T-helper 2 cell (primary cell): ENCODE measurements at regions not wholly inside any gene's neighbourhood (a gene's known extent, or its start where the extent isn't known, plus 50 kb on each side); places are given as distances from the start of the nearest gene placed in this dataset.

Source experiments
- DNase-seq, 5 experiments: peaks; one replicate each; pipeline versions ENCODE4 v3.0.0 to v3.0.0-alpha.2; 2012 to 2022

GRCh38 chr10:21169271-21169670 lies 272.2 kb upstream of the NEBL start:
- DNase-seq = no peak

GRCh38 chr10:21167288-21168010 lies 270.3 kb upstream of the NEBL start:
- DNase-seq = no peak

DNA sequence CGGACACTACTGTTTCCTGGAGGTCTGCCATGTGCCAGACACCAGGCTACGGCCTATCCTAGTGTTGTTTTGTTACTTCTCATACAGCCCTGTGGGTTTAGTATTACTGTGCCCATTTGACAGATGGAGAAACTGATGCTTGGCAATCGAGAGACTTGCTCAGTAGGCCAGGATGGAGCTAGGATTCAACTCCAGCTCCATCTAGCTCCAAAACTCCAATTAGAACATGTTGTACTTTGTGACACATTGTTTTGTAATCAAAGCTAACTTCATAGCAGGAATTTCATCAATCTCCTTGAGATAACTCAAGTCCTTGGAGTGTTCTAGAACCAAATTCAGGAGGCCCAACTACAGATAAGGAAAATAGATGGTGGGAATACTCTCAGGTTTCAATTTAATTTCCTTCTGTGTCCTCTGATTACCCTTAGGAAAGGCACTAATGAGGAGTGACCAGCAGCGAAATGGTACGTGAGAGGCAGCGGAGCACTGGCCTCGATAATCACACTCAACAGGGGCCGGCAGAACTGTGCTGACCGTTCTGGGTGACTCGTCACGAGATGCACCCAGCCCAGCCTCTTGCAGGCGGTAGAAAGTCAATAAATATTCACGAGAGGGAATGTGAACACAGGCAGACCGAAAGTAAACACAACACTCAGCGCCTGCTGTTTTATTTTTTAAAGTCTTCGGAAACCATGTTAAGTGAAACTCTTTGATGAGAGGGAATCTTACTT lies 269.6 kb upstream of the NEBL start:
- no peak for DNase-seq

GRCh38 chr10:21165489-21165888 lies 268.4 kb upstream of the NEBL start:
- DNase-seq = no peak

DNA sequence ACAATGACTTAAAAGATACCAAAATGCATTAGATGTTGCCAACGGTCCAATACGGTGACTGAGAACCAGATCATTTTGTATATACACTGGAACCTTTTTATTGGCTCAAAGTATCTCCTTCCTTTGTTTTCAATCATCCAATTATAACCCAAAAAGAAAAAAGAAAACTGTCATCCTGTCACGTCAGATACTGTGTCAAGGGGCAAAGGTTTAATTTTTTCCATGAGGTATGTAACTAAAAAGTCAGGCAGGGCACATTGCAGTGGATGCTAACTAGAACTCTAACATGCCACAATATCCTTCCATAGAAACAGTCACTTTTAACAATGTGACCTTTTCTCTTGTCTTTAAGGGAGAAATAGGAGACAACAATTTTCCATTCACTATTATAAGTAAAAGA lies 267.6 kb upstream of the NEBL start:
- no peak for DNase-seq

GRCh38 chr10:21162948-21163347 lies 265.8 kb upstream of the NEBL start:
- DNase-seq = no peak

DNA sequence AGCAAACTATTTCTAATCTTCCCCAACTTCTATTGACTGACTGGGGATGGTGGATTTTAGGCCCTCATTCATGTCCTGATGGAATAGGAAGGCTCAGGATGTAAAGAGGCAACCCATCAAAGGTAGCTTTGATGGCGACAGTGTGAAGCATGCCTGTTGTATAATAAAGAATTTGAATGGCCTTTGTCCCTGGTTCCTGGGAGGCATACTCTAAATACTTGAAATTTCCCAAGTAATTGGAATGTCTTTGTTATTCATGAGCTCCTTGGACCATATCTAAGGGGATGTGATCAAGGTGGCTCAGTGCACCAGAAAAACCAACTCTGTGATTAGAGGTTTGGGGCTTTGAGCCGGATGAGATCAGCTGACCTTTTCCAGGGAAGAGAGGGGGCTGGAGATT lies 264.5 kb upstream of the NEBL start:
- no peak for DNase-seq

GRCh38 chr10:21161090-21161625 lies 264.0 kb upstream of the NEBL start:
- no peak for DNase-seq

GRCh38 chr10:21160116-21160515 lies 263.0 kb upstream of the NEBL start:
- no peak for DNase-seq

GRCh38 chr10:21159669-21160068 lies 262.6 kb upstream of the NEBL start:
- no peak for DNase-seq

GRCh38 chr10:21158301-21158700 lies 261.2 kb upstream of the NEBL start:
- no peak for DNase-seq

DNA sequence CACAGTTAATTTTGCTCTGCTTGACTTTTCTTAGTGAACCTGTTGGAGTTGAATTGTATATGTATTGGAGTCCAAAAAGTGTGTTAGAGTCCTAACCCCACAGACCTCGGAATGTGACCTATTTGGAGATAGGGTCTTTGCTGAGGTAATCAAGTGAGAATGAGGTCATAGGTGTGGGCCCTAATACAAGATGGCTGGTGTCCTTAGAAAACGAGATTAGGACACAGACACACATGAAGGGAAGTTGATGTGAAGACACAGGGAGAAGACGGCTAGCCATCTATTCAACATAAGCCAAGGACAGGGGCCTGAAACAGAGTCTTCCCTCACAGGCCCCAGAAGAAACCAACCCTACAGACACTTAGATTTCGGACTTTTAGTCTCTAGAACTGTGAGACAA lies 260.6 kb upstream of the NEBL start:
- DNase-seq = no peak

DNA sequence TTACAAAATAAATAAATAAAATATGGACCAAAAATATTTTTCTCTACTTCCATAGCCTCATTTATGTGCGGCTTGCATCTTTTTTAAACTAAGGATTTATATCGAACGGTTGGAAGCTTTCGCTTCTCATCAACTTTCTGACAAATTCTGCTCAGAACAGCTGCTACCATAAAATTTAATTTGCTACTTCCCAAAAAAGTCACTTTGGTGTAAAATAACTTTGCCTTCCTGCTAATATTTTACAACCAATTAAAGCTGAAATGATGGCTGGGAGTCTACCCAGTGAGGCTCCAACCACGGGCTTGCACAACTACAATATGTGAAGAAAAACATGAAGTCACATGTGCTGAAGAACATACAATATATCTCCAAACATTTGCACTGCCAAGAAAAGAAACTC lies 253.1 kb upstream of the NEBL start:
- no peak for DNase-seq

- no peak for DNase-seq
Observed at GRCh38 chr10:21146436-21146789, 249.3 kb upstream of the NEBL start.

DNA sequence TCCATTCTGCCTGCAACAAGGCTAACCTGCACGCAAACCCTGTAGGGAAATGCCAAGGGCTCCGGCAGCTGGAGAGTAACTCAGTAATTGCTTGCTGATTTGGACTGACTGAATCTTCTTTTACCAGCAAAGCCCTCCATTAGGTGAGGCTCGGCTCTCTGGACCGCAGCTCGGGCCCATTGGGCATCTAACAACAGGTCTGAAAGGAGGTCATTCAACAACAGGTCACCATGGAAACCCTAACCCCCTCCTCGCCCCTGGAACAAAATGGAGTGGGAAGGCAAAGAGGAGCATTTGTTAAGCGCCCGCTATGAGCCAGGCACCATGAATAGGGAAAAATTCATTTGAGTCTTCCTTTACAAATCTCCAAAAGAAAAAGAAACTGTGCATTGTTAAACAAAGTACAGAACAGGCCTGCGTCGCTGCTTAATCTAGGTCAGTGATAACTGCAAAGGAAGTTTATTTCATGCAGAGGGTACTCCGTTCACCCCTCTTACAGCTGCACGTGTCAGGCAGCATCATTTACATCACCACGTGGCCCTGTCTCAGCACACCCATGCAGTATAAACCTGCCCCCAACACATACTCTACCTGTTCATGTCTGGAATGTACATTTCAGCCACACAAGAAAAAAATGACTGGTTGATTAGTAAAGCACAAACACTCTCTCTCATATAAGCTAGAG lies 248.8 kb upstream of the NEBL start:
- no peak for DNase-seq

DNA sequence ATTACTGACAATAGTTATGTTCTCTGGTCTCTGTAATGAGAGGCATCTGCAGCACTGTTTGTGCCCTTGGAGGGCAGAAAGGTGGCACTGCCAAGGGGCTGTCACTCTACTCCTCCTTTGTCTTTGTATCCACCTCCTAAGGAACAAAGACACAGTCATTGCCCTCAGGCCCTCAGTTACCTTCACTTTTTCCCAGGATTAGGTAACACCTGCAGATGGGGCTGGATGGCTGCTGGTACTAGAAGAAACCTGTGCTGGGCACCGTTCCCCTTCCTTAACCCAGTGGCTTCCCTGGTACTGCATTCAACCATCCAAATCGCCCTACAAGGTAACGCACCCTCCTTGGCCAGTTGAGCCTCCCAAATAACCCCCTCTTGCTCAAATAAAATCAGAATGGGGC lies 246.9 kb upstream of the NEBL start:
- DNase-seq = no peak

DNA sequence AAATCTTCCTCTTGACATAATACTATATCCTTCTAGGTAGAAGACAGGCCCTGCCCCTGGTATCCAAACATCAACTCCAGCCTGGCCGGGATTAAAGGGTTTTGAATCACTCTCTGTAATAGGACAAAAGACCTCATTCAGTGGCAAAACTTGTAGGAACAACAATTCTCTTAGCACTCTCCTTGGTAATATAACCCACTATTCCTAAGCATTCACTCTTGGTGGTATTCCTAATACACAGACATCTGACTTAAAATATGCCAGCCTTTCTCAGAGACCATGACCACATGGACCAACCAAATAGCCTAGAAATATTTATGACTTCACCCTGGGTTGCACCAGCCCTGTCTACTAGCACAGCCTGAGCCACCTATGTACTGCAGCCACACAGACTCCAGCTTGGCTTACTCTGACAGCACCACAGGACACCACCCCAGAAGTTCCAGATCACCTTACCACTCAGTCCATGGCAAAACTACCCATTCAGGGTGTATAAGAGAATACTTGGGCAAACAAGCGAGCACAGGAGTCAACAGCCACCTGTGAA lies 244.9 kb upstream of the NEBL start:
- DNase-seq = no peak

GRCh38 chr10:21138769-21139340 lies 241.7 kb upstream of the NEBL start:
- DNase-seq = no peak

DNA sequence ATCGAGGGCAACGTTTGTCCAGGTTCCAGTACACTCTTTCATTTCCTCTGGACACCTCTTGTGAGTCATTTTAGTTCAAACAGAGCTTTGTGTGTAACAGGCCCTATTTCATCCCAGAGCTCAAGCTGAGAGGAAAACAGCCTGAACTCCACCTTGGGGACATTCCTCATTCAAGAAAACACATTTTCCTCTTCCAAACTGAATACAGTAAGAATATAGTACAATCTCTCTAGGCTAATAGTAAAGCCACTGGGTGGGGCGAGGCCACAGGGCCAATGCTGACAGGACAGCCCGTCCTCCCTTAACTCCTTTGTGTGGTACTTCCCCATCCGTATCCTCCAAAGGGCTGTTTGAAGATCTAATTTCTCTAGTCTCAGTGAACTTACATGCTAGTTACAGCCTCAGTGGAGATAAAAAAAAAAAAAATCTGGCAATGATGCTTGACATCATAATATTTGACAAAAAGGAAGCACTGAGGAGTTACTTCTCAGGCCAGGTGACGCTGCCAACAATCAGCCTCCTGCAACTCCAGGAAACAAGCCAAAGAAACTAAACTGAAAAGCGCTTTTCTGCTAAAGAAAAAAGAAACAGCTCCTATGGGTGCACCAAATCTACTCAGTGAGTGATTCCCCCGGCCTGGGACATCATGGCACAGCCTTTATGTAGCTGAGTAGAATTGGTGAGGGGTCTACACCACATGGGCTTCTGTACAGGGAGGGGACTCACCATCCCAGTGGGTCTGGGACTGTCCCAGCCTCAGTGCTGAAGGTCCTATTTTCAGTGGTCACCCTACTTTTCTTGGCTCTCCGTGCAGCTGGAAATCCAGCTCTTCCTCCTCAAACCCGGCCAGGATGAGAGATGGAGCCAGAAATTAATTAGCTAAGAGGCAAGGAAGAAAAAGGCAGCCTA lies 238.2 kb upstream of the NEBL start:
- no peak for DNase-seq

- no peak for DNase-seq
Observed at GRCh38 chr10:21134645-21135022, 237.5 kb upstream of the NEBL start.

DNA sequence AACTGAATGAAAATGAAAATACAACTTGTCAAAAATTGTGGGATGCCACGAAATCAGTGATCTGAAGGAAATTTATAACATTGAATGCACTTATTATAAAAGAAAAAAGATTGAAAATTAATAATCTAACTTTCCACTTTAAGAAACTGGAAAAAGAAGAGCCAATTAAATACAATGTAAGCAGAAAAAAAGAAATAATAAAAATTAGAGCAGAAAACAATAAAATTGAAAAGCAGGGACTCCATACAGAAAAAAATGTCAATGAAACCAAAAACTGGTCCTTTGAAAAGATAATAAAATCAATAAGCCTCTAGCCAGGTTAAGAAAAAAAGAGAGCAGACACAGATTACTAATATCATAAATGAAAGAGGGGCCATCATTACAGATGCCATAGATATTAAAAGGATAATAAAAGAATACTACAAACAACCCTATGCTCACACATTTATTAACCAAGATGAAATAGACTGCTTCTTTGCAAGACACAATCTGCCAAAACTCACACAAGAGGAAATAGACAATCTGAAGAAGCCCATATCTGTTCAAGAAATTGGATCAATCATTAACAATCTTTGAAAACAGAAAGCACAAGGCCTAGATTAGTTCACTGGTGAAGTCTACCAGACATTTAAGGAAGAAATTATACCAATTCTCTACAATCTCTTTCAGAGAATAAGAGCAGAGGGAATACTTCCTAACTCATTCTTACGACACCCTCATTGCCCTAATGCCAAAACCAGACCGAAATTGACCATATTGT lies 233.8 kb upstream of the NEBL start:
- DNase-seq = no peak
